Esophagus muscularis mucosa (tissue), 4 donors: ENCODE measurements at regions not wholly inside any gene's neighbourhood (a gene's known extent, or its start where the extent isn't known, plus 50 kb on each side); places are given as distances from the start of the nearest gene placed in this dataset.

ENCODE experiments used
- DNase-seq: peaks from one replicate; pipeline ENCODE4 v3.0.0-alpha.2; 2017; ENCODE audit errors: extremely low spot score
- H3K27ac ChIP-seq, 4 donors: fragments of 200-600 bp; sonication (generic); replicated peaks in 1 of 4; 1 replicate in 3 of 4; 2 replicates in 1 of 4; pipeline ENCODE4 v1.5.1; 2016 to 2019; ENCODE audit warnings: mild to moderate bottlenecking in 1 of 4
- H3K27me3 ChIP-seq, 4 donors: fragments of 200-600 bp; sonication (generic); one replicate each; pipeline versions ENCODE4 v1.5.1 to v1.6.0; 2016 to 2019
- H3K36me3 ChIP-seq, 4 donors: fragments of 200-600 bp; sonication (generic); one replicate each; pipeline ENCODE4 v1.5.1; 2016 to 2019
- H3K4me1 ChIP-seq, 4 donors: fragments of 200-600 bp; sonication (generic); one replicate each; pipeline ENCODE4 v1.5.1; 2016 to 2019
- H3K4me3 ChIP-seq, 4 donors: fragments of 200-600 bp; sonication (generic); 1 replicate in 2 of 4; 2 replicates in 2 of 4; pipeline ENCODE4 v1.5.1; 2016 to 2019; ENCODE audit warnings: mild to moderate bottlenecking in 4 of 4, moderate library complexity in 1 of 4
- H3K9me3 ChIP-seq, 4 donors: fragments of 200-600 bp; sonication (generic); 1 replicate in 3 of 4; 2 replicates in 1 of 4; pipeline ENCODE4 v1.5.1; 2016 to 2019
- CTCF ChIP-seq, 3 experiments: fragments of 200-600 bp in 2 of 3; fragments of 450-650 bp in 1 of 3; sonication (generic) in 2 of 3; IDR thresholded peaks; one replicate each; pipeline ENCODE4 v1.5.1; 2017 to 2019; ENCODE audit warnings: antibody characterized with exemption in 3 of 3, mild to moderate bottlenecking in 2 of 3, moderate library complexity in 1 of 3
- EP300 ChIP-seq: sonication (generic); formaldehyde crosslinking; IDR thresholded peaks from one replicate; pipeline ENCODE4 v1.6.1; 2017; ENCODE audit warnings: antibody characterized with exemption
- POLR2A ChIP-seq: fragments of 450-650 bp; IDR thresholded peaks from one replicate; pipeline ENCODE4 v1.6.1; 2017; ENCODE audit warnings: antibody characterized with exemption, moderate library complexity, mild to moderate bottlenecking, low read depth
- POLR2AphosphoS5 ChIP-seq, 2 donors: sonication (generic); formaldehyde crosslinking; IDR thresholded peaks; one replicate each; pipeline ENCODE4 v1.6.1; 2017; ENCODE audit warnings: antibody characterized with exemption in 2 of 2
- WGBS: methylation state at CpG from one replicate; pipeline ENCODE4 v1.1.5; 2018; 5-methylcytosine and 5-hydroxymethylcytosine counted together
- intact Hi-C: fragments of 100-400 bp; cut with DNase I; formaldehyde crosslinking; loops from one replicate; pipeline ENCODE4 v1.15.1; 2023

- no peaks in the 10 kb centered on the region for H3K36me3 ChIP-seq
- no peak for DNase-seq
- intact Hi-C loops, result no loop called here
- 89% methylated on average over 6 of the region's 6 CpGs for WGBS
- H3K9me3 ChIP-seq, result no peaks in the 10 kb centered on the region
- peaks cover 0 to 21% (median 0%) of the 10 kb centered on the region in 4 donors for H3K27me3 ChIP-seq
- H3K27ac ChIP-seq, result no peak overlapping the region
- no peaks in the 10 kb centered on the region for H3K4me1 ChIP-seq
- H3K4me3 ChIP-seq, result no peak overlapping the region
- no peak for TF ChIP-seq POLR2AphosphoS5 (IDR thresholded peaks at IDR 0.05)
- TF ChIP-seq POLR2A, result no peak
- TF ChIP-seq CTCF (IDR thresholded peaks at IDR 0.05), result no peak
Observed at GRCh38 chr2:136410673-136411072, 292.7 kb upstream of the CXCR4 start.

- 78% methylated on average over 3 of the region's 3 CpGs for WGBS
- Histone ChIP-seq H3K36me3 (no peaks in the 10 kb centered on the region), H3K9me3 (no peaks in the 10 kb centered on the region), H3K27ac (no peak overlapping the region), H3K27me3 (peaks cover 0 to 31% (median 0%) of the 10 kb centered on the region in 4 donors), H3K4me1 (no peaks in the 10 kb centered on the region), H3K4me3 (no peak overlapping the region)
- DNase-seq, result peak; percentile 26
- TF ChIP-seq EP300, result no peak
- no peak for TF ChIP-seq POLR2A
- TF ChIP-seq POLR2AphosphoS5 (IDR thresholded peaks at IDR 0.05), result no peak
- TF ChIP-seq CTCF (IDR thresholded peaks at IDR 0.05), result no peak
- intact Hi-C loops, result no loop called here
Observed at GRCh38 chr2:136408795-136409194, 290.8 kb upstream of the CXCR4 start.

GRCh38 chr2:136407952-136408318 lies 290.0 kb upstream of the CXCR4 start:
- Histone ChIP-seq H3K27ac (no peak overlapping the region), H3K4me1 (no peaks in the 10 kb centered on the region), H3K27me3 (peaks cover 0 to 31% (median 0%) of the 10 kb centered on the region in 4 donors), H3K9me3 (no peaks in the 10 kb centered on the region), H3K4me3 (no peak overlapping the region), H3K36me3 (no peaks in the 10 kb centered on the region)
- WGBS, result 72% methylated on average over 7 of the region's 8 CpGs
- peak; percentile 82 for DNase-seq
- intact Hi-C loops, result no loop called here
- TF ChIP-seq POLR2AphosphoS5 (IDR thresholded peaks at IDR 0.05) (no peak), CTCF (IDR thresholded peaks at IDR 0.05) (no peak), EP300 (no peak), POLR2A (no peak)

- WGBS, result 66% methylated on average over 8 of the region's 8 CpGs
Observed at GRCh38 chr2:136407117-136407951, 289.4 kb upstream of the CXCR4 start.

More at GRCh38 chr2:136407117-136407951, 289.4 kb upstream of the CXCR4 start:
- DNase-seq, result peak; percentile 88
- Histone ChIP-seq H3K9me3 (no peaks in the 10 kb centered on the region), H3K4me3 (no peak overlapping the region), H3K36me3 (no peaks in the 10 kb centered on the region), H3K27ac (no peak overlapping the region), H3K27me3 (peaks cover 0 to 31% (median 0%) of the 10 kb centered on the region in 4 donors), H3K4me1 (peaks cover 0 to 1% (median 0%) of the 10 kb centered on the region in 4 donors)
- TF ChIP-seq EP300 (no peak), CTCF (IDR thresholded peaks at IDR 0.05) (no peak)
- intact Hi-C loops, result no loop called here
